ENCODE measurements at regions not wholly inside any gene's neighbourhood (a gene's known extent, or its start where the extent isn't known, plus 50 kb on each side); places are given as distances from the start of the nearest gene placed in this dataset.
"Not testable (repeated sequence)": the region's sequence is repeated elsewhere in the genome, so short reads cannot be mapped to it uniquely, and the experiment has no call there.

DNA sequence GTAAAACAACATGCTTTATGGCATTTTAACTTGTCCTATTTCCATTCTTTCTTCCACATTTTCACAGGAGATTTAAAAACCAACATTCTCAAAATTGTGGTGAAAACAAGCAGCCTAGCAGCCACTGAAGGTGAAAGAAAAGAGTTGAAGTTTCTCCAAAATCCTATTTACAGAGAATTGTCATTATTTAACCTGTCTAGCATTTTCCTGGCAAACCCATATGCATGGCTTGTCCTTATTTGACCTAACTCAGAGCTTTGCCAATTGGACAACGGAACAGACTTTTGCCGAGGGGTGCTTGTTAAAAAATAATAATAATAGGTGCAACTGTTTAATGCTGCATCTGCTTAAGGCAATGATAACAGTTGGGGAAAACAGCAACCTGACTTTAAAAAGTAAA is 80.4 kb upstream of the PCSK5 start:
- DNase-seq = no peak

DNA sequence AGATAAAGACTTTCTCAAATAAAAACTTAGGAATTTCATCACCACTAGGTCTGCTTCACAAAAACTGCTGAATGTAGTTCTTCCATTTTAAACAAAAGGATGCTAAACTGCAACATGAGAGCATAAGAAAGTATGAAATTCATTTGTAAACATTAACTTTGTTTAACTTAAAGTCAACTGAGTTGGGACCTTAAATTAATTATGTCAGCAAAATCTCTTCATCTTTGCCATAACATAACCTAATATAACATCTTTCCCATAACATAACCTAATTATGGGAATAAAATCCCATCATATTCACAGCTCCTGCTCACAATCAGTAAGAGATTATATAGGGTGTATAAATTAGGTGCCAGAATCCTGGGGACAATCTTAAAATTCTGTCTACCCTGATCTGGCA is 78.8 kb upstream of the PCSK5 start:
- DNase-seq = no peak

DNA sequence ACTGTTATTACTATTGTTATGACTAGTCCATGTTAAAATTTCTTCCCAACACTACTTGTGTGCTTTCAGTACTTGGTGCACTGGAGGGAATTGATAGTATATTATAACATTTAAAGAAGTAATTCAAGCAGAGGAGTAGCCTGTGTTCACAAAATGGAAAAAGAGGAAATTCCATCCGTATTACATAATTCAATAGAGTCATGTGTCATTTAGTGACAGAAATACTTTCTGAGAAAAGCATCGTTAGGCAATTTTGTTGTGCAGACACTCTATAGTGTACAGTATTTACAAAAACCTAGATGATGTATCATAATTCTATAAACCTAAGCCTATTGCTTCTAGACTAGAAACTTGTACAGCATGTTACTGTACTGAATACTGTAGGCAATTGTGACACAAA is 78.3 kb upstream of the PCSK5 start:
- DNase-seq = no peak

DNA sequence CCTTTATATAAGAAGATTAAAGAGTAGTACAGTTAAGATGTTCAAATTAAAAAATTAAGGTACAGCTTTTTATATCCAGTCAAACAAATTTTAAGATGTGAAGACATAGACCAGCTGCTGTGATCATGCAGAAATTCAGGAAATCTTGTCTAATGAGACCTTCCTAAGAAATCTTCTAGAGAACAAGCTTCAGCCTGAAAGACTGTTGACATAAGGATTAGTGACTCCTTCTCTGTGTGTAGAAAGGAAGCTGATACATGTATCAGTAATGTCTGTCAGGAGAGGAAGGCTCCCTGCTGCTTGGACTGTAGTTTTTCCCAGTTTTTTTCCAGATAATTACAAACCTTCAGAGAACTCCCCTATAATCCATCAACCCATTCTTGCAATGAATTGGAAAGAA is 75.8 kb upstream of the PCSK5 start:
- no peak for DNase-seq

DNA sequence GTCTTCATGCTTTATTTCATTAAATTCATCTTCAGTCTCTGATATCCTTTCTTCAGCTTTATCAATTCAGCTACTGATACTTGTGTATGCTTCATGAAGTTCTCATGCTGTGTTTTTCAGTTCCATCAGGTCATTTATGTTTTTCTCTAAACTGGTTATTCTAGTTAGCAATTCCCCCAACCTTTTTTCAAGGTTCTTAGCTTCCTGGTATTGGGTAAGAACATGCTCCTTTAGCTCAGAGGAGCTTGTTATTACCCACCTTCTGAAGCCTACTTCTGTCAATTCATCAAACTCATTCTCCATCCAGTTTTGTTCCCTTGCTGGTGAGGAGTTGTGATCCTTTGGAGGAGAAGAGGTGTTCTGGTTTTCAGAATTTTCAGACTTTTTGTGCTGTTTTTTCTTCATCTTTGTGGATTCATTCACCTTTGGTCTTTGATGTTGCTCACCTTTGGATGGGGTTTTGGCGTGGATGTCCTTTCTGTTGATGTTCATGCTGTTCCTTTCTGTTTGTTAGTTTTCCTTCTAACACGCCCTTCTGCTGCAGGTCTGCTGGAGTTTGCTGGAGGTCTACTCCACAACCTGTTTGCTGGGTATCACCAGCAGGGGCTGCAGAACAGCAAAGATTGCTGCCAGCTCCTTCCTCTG is 69.9 kb upstream of the PCSK5 start:
- not testable (repeated sequence) for DNase-seq

DNA sequence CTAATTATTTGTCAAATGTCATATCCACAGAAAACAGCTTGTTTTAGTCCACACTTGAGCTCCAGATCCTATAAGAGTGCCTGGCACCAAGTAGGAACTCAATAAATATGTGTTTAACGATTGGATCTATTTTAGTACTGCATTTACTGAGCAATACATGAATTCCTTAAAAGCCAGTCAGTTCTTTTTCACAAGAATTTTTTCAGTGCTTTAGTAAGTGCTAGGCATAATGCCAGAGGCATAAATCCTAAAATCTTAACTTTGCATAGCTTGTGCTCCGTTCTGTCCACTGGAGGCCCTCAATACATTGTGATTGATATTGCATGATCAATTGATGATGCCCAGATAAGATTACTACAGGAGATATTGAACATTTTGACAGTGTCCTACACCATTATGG is 67.3 kb upstream of the PCSK5 start:
- no peak for DNase-seq

DNA sequence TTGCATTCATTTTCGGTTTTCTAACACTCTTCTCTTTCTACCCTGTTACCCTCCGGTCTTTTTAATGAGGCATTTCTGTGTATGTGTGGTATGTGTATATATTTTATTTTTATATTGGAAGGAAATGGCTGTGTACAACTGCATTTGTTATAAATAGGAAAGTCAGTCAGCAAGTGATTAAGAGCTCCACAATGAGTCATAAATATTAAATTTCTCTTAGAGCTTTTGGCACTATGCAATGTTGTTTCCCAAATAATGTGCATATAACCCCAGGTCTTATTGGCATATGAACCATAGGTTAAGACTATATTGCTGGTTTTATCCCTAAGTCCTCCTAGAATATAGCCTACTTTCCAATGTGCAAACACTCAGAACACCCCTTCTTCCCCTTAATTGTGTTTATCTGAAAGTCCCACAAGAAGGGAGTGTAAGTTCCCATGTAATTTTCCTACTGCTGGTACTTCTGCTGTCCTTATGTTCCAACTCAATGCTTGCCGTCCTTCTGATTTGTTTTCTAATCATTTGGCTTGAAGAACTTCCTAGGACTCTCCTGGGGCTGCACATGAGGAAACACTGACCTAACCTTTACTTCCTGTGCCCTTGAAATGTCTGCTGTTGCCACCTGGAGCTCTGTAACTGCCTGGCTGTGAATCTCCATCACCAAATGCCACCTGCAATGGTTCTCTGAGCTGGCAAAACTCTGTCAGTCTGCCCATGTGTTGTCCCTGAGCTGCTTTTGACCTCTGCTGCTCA is 65.5 kb upstream of the PCSK5 start:
- no peak for DNase-seq

DNA sequence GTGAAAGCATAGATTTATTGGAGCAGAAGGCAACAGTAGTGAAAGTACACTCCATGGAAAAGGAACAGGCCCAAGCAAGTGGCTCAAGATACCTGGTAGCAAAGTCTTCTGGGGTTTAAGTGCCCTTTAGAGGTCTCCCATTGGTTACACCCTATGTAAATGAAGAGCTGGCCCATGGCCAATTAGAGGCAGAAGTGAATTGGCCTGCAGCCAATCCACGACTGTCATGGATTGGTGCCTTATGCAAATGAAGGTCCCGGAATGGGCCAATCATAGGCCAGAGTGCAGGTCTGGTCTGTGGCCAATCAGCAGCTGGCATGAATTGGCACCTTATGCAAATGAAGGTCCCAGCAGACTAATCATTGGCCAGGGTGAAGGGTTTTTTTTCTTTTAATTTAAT is 64.2 kb upstream of the PCSK5 start:
- no peak for DNase-seq

DNA sequence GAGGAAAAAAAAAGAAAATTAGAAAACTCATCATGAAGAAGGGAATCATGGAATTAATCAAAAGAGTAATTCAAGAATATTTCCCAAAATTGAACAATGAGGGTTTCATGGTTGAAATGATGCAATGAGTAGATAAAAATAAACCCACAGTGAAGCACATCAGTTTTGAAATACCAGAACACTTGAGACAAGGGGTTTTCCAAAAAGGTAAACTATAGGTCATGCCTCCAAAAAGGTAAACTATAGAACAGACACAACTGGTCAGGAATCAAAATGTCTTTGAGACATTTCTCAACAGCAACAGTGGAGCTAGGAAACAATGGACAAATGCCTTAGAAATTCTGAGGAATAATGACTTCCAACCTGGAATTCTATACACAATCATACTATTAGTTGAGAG is 60.2 kb upstream of the PCSK5 start:
- no peak for DNase-seq

DNA sequence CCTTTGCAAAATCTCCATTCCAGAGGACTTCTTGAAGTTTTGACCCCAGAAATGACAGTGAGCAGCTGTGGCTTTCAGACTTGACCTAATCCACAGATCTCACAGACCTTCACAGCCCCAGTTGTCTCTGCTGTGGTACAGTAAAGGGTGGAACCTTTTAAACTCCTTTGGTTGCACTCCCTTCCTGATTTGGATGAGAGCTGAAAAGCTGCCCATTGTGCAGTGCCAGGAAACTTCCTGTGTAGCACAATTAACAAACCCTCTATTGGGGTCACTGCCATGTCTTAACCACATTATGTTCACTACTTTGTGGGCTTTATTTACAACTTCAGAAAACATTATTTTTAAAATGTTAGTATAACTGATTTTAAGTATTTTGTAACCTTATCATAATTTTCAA is 56.7 kb upstream of the PCSK5 start:
- no peak for DNase-seq

DNA sequence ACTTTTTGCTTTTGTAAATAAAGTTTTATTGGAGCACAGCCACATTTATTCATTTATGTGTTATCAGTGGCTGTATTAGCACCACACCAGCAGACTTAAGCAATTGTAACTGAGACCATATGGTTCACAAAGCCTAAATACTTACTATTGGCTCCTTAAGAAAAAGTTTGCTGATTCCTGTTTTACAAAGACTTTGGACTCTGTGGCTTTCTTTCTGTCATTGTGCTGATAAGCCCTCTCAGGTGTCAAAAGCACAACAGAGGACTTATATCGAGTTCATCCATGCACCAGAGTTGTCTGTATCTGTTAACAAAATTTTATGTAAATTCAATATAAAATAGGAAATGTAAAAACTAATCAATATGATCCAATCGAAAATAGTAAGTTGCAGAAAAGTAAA is 55.6 kb upstream of the PCSK5 start:
- DNase-seq = no peak

All from NCI-H1417 (cell line).